ENCODE measurements at regions not wholly inside any gene's neighbourhood (a gene's known extent, or its start where the extent isn't known, plus 50 kb on each side); places are given as distances from the start of the nearest gene placed in this dataset.

DNA sequence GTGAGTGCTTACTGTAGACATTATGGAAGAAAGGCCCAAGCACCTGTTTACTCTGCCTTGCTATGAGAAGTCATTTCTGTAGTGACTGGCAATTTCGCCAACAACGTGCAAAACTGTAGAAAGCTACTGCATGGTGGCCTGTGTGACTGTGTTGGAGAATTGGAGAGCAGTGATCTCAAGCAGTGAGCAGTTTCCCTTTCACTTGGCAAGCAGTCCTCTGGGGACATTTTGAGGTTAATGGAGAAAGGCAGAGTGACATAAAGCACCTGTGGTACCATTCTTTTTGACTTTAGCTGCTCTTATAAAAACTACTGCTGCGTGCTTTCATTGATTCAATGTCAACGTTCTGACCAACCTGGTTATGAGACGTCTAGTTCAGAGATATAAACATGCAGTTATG lies 382.6 kb upstream of the JAG1 start:
- TF ChIP-seq, protein P1, sequence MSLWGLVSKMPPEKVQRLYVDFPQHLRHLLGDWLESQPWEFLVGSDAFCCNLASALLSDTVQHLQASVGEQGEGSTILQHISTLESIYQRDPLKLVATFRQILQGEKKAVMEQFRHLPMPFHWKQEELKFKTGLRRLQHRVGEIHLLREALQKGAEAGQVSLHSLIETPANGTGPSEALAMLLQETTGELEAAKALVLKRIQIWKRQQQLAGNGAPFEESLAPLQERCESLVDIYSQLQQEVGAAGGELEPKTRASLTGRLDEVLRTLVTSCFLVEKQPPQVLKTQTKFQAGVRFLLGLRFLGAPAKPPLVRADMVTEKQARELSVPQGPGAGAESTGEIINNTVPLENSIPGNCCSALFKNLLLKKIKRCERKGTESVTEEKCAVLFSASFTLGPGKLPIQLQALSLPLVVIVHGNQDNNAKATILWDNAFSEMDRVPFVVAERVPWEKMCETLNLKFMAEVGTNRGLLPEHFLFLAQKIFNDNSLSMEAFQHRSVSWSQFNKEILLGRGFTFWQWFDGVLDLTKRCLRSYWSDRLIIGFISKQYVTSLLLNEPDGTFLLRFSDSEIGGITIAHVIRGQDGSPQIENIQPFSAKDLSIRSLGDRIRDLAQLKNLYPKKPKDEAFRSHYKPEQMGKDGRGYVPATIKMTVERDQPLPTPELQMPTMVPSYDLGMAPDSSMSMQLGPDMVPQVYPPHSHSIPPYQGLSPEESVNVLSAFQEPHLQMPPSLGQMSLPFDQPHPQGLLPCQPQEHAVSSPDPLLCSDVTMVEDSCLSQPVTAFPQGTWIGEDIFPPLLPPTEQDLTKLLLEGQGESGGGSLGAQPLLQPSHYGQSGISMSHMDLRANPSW (CRISPR knock-in tag; conservative IDR thresholded peaks at IDR 0.05; ENCODE audit: low read depth) = no peak
- TF ChIP-seq, protein P2, sequence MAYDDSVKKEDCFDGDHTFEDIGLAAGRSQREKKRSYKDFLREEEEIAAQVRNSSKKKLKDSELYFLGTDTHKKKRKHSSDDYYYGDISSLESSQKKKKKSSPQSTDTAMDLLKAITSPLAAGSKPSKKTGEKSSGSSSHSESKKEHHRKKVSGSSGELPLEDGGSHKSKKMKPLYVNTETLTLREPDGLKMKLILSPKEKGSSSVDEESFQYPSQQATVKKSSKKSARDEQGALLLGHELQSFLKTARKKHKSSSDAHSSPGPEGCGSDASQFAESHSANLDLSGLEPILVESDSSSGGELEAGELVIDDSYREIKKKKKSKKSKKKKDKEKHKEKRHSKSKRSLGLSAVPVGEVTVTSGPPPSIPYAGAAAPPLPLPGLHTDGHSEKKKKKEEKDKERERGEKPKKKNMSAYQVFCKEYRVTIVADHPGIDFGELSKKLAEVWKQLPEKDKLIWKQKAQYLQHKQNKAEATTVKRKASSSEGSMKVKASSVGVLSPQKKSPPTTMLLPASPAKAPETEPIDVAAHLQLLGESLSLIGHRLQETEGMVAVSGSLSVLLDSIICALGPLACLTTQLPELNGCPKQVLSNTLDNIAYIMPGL (CRISPR knock-in tag; IDR thresholded peaks at IDR 0.05) = no peak
- TF ChIP-seq ELF4 (CRISPR knock-in tag; IDR thresholded peaks at IDR 0.05; ENCODE audit: low read depth) = no peak
